Stimulated activated memory B cell treated with anti-CD40 and anti-IgM and Interleukin-4, amounts not matched to agents 10 μg/mL and 1 μg/mL and 100 μg/mL, for 72 hours (primary cell): ENCODE measurements at regions not wholly inside any gene's neighbourhood (a gene's known extent, or its start where the extent isn't known, plus 50 kb on each side); places are given as distances from the start of the nearest gene placed in this dataset.

Source experiments
- ATAC-seq: fragments of 150-1000 bp; cut with Tn5 transposase; 2 replicates; pipeline ENCODE4 v1.10.0; 2021
- H3K27ac Mint-ChIP-seq: one replicate; pipeline ENCODE4 v1.8.0; 2022; ENCODE audit warnings: mild to moderate bottlenecking, mixed read lengths
- H3K27me3 Mint-ChIP-seq: one replicate; pipeline ENCODE4 v1.8.0; 2022; ENCODE audit warnings: mixed read lengths
- H3K36me3 Mint-ChIP-seq: one replicate; pipeline ENCODE4 v1.8.0; 2022; ENCODE audit warnings: mixed read lengths
- H3K4me1 Mint-ChIP-seq: one replicate; pipeline ENCODE4 v1.8.0; 2022; ENCODE audit warnings: mixed read lengths
- H3K4me3 Mint-ChIP-seq: one replicate; pipeline ENCODE4 v1.8.0; 2022; ENCODE audit warnings: mild to moderate bottlenecking, moderate library complexity, mixed read lengths
- H3K9me3 Mint-ChIP-seq: one replicate; pipeline ENCODE4 v1.8.0; 2022; ENCODE audit warnings: mixed read lengths

DNA sequence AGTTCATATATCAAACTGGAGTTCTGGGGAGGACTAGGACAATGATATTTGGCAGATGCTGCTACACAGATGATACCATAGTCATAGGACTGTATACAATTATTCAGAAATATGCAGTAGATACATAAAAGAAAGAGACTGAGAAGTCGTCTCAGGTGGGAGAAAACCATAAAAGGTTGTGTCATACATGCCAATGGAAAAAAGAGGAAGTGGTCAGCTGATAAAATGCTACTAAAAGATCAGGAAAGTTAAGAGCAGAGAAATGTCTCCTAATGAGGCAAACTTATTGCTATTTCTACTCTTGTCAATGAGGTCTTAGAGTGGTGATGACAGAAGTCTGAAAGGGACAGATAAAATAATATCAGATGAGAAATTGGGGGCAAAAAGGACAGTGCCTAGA lies 407.6 kb downstream of the COL12A1 start:
- H3K27me3 Mint-ChIP-seq, result no peaks in the 10 kb centered on the region
- no peak for ATAC-seq
- peaks cover 10% of the 10 kb centered on the region for H3K9me3 Mint-ChIP-seq

DNA sequence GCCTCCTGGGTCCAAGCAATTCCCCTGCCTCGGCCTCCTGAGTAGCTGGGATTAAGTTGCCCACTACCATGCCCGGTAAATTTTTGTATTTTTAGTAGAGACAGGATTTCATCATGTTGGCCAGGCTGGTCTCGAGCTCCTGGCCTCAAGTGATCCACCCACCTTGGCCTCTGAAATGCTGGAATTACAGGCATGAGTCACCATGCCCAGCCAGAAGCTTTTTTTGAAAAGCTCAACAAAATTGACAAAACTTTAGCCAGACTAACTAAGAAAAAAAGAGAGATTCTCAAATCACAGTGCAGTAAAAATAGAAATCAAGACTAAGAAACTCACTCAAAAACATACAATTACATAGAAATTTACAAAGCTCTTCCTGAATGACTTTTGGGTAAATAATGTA lies 420.6 kb downstream of the COL12A1 start:
- no peak overlapping the region for H3K27ac Mint-ChIP-seq
- no peaks in the 10 kb centered on the region for H3K27me3 Mint-ChIP-seq
- no peak for ATAC-seq
- peaks cover 2% of the 10 kb centered on the region for H3K9me3 Mint-ChIP-seq
- H3K4me1 Mint-ChIP-seq, result no peaks in the 10 kb centered on the region
- H3K36me3 Mint-ChIP-seq, result no peaks in the 10 kb centered on the region
- H3K4me3 Mint-ChIP-seq, result no peak overlapping the region

More for the DNA sequence above, 407.6 kb downstream of the COL12A1 start:
- Mint-ChIP-seq H3K4me3 (no peak overlapping the region), H3K27ac (no peak overlapping the region), H3K36me3 (no peaks in the 10 kb centered on the region), H3K4me1 (no peaks in the 10 kb centered on the region)

DNA sequence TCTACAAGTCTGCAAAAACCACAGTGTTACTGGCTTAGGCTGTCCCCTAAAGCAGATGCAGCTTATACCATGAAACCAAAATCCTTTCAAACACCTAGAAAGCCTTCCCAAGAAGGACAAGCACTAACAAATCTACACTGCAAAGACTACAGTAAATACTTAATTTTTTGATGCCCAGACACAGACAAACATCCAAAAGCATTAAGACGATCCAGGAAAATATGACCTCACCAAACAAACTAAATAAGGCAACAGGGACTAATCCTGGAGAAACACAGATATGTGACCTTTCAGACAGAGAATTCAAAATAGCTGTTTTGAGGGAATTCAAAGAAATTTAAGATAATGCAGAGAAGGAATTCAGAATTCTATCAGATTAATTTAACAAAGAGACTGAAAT lies 423.5 kb downstream of the COL12A1 start:
- H3K9me3 Mint-ChIP-seq, result peaks cover 4% of the 10 kb centered on the region
- ATAC-seq, result no peak
- no peak overlapping the region for H3K4me3 Mint-ChIP-seq
- no peaks in the 10 kb centered on the region for H3K4me1 Mint-ChIP-seq
- H3K27me3 Mint-ChIP-seq, result no peaks in the 10 kb centered on the region
- H3K27ac Mint-ChIP-seq, result no peak overlapping the region
- no peaks in the 10 kb centered on the region for H3K36me3 Mint-ChIP-seq

DNA sequence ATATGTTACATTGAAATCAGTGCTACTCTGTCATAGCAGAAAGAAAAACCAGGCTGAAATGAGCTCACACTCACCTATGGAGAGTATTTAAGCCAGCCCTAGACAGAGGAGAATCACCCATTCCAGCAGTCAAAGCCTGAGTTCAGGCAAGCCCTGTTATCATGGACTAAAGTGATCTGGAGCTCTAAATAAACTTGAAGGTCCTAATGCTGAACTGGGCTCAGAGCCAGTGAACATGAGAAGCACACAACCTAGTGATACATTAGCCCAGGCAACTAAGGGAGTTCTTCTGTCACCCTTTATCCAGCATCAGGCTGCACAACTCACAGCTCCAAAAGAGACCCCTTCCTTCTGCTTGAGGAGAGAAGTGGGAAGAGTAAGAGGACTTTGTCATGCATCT lies 425.0 kb downstream of the COL12A1 start:
- ATAC-seq, result no peak
- H3K36me3 Mint-ChIP-seq, result no peaks in the 10 kb centered on the region
- H3K4me3 Mint-ChIP-seq, result no peak overlapping the region
- no peaks in the 10 kb centered on the region for H3K4me1 Mint-ChIP-seq
- no peaks in the 10 kb centered on the region for H3K27me3 Mint-ChIP-seq
- peaks cover 5% of the 10 kb centered on the region for H3K9me3 Mint-ChIP-seq
- no peak overlapping the region for H3K27ac Mint-ChIP-seq

DNA sequence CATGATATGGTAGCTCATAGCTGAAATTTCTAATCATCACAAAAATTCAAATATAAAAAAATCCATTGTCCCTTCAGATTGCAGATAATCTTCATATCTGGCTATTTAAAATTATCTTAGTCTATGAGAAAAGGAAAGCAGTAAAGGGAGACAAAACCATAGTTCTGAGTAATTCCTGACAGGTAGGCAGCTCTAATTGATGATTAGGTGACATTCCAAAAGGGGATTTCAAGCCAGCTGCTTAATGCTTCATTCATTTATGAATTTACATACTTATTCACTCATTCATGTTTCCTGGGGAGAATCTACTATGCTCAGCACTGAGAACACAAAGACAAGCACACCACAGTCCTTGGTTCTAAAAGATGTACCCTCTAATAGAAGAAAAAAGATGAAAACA lies 437.1 kb downstream of the COL12A1 start:
- Mint-ChIP-seq H3K4me1 (no peaks in the 10 kb centered on the region), H3K36me3 (no peaks in the 10 kb centered on the region), H3K9me3 (peaks cover 2% of the 10 kb centered on the region), H3K27me3 (no peaks in the 10 kb centered on the region), H3K4me3 (no peak overlapping the region), H3K27ac (no peak overlapping the region)
- no peak for ATAC-seq

DNA sequence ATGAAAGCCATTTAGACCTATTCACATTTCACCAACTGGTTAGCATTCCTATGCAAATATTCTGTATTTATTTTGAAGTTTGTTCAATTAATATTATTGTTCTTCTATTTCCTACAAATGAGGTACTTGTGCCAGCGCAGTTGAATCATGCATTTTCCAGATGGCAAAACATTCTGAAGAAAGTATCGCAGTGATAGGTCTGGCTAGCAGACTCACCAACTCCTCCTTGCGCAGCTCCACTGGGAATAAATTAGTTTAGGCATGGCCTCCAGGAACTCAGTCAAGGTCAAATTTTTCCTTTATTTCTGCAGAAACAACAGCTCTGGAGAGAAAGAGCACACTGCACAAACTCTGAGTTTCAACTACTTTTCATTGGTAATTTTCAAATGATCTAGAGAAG lies 437.7 kb downstream of the COL12A1 start:
- no peak for ATAC-seq
- no peaks in the 10 kb centered on the region for H3K4me1 Mint-ChIP-seq
- H3K4me3 Mint-ChIP-seq, result no peak overlapping the region
- no peaks in the 10 kb centered on the region for H3K36me3 Mint-ChIP-seq
- H3K9me3 Mint-ChIP-seq, result peaks cover 2% of the 10 kb centered on the region
- no peak overlapping the region for H3K27ac Mint-ChIP-seq
- H3K27me3 Mint-ChIP-seq, result no peaks in the 10 kb centered on the region

DNA sequence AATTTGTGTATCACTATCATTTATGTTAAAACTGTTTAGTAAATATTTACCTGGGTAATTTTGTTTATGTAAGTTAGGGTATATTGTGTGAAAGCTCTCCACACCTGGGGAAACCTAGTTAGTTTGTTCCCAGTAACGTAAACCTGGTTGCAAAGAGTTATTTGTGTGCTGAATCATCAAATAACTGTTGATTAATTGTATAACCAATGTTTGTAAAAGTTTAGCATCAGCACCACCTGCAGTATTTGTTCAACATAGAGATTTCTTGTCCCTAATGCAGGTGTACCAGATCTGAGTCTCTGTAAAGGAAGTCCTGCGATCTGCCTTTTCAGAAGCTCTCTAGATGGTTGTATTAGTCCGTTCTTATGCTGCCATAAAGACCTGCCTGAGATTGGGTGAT lies 440.4 kb downstream of the COL12A1 start:
- H3K27ac Mint-ChIP-seq, result no peak overlapping the region
- no peaks in the 10 kb centered on the region for H3K9me3 Mint-ChIP-seq
- H3K4me1 Mint-ChIP-seq, result no peaks in the 10 kb centered on the region
- no peaks in the 10 kb centered on the region for H3K36me3 Mint-ChIP-seq
- H3K27me3 Mint-ChIP-seq, result no peaks in the 10 kb centered on the region
- no peak overlapping the region for H3K4me3 Mint-ChIP-seq
- ATAC-seq, result no peak

DNA sequence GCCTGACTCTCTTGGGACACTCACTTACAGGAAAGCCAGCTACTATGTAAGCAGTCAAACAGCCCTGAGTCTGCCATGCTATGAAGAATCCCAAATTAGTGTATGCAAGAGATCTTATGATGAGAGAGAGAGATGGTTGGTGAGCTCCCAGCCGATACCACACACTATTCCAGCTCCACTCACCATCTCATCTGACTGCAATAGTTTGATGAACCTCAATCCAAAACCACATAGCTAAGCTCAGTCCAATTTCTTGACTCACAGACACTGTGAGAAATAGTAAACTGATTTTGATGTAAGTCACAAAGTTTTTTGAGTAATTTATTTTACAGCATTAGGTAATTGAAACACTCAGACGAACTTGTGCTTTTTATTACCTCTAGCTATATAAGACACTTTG lies 441.4 kb downstream of the COL12A1 start:
- no peak for ATAC-seq
- H3K4me3 Mint-ChIP-seq, result no peak overlapping the region
- H3K27me3 Mint-ChIP-seq, result no peaks in the 10 kb centered on the region
- no peaks in the 10 kb centered on the region for H3K36me3 Mint-ChIP-seq
- H3K9me3 Mint-ChIP-seq, result no peaks in the 10 kb centered on the region
- no peak overlapping the region for H3K27ac Mint-ChIP-seq
- no peaks in the 10 kb centered on the region for H3K4me1 Mint-ChIP-seq

DNA sequence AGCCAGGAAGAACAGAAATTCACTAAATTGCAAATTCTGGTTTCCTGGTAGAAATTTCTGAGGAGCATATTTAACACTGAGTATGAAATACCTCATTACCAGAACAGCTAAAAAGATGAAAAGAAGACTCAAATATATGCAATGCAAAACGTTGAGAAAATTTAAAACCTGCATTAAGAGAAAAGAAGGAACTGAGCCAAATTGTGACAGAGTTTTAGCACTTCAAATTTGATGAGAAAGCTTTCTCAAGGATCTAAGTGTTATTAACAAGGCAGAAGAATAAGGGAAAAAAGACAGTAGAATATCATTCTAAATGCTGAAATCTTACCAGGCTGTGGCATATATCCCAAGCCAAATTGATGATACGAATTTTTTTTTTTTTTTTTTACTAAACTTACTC lies 443.0 kb downstream of the COL12A1 start:
- H3K4me1 Mint-ChIP-seq, result no peaks in the 10 kb centered on the region
- peaks cover 3% of the 10 kb centered on the region for H3K9me3 Mint-ChIP-seq
- no peaks in the 10 kb centered on the region for H3K27me3 Mint-ChIP-seq
- ATAC-seq, result no peak
- H3K36me3 Mint-ChIP-seq, result no peaks in the 10 kb centered on the region
- no peak overlapping the region for H3K27ac Mint-ChIP-seq
- H3K4me3 Mint-ChIP-seq, result no peak overlapping the region

DNA sequence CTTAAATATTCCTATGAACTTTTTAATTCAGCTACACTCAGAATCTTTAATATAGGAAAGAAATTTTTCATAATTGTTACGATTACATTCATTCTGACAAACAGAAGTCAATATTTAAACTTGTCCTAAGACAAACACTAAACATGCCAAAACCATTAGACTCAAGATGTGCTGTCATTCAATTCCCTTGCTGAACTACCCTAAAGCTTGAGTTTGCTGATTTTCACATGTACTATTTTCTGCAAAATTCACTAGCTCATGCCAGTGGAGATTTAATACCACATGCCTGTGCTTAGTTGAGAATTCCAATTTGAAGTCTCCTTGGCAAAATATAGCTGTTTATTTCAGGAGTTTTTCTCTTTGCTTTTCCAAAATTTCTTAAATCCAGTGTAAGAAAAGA lies 448.0 kb downstream of the COL12A1 start:
- ATAC-seq, result no peak
- Mint-ChIP-seq H3K9me3 (peaks cover 5% of the 10 kb centered on the region), H3K27me3 (no peaks in the 10 kb centered on the region), H3K27ac (no peak overlapping the region), H3K4me3 (no peak overlapping the region), H3K36me3 (no peaks in the 10 kb centered on the region), H3K4me1 (no peaks in the 10 kb centered on the region)

DNA sequence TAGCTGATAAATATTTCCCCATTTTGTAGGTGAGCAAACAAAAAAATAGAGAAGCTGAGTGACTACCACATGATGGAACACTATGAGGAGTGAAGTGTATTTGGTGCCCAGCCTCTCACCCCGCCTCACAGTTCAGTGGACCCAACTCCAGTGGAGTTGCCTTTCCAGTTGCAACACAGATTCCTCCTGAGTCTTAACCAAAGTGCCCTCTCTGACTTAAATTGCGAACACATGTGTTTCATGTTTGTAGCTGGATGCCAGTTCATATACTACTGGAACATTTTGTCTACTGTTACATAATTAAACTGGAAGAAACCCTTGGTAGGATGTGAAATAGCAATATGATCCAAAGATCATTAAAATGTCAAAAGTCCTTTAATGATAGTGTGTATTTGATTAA lies 448.9 kb downstream of the COL12A1 start:
- Mint-ChIP-seq H3K27ac (no peak overlapping the region), H3K9me3 (peaks cover 5% of the 10 kb centered on the region), H3K27me3 (no peaks in the 10 kb centered on the region), H3K4me3 (no peak overlapping the region), H3K4me1 (no peaks in the 10 kb centered on the region), H3K36me3 (no peaks in the 10 kb centered on the region)
- no peak for ATAC-seq

DNA sequence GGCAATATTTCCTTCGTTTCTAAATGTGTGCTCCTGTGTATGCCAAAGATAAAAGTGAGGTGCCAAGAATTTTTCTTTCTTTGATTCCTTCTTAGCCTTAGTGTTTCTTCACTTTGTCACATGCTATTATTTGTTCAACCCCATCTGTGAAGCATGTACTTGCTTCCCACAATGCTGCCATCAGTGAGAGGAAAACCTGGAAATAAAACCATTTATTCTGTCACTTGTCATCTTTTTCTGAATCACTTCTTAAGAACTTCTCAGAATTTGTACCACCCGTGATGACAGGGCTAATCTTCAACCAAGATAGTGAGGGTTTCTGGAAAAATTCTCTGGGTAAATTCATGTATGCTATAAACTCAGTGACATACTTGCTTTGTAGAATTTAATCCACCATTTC lies 450.1 kb downstream of the COL12A1 start:
- no peak for ATAC-seq

DNA sequence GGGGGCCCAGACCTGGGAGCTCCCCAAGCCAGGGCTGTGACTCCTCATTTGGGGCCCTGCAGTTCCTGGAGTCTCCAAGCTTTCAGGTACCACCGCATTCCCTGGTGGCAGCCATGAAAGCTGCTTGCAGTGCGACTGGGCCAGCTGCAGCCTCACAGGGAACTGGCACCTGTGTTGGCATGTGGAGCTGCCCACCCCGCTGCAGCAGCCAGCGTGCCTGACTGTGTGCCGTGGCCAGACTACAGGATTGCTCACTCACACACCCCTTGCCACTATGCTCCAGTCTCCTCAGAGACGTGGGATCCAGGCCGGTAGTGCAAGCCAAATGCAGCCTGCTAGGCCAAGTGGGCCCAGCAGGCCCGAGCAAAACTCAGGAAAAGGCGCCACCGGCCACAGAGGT lies 450.7 kb downstream of the COL12A1 start:
- Mint-ChIP-seq H3K27ac (no peak overlapping the region), H3K4me3 (no peak overlapping the region), H3K4me1 (no peaks in the 10 kb centered on the region), H3K36me3 (no peaks in the 10 kb centered on the region), H3K9me3 (peaks cover 5% of the 10 kb centered on the region), H3K27me3 (no peaks in the 10 kb centered on the region)
- ATAC-seq, result no peak

More for the DNA sequence above, 450.1 kb downstream of the COL12A1 start:
- H3K4me3 Mint-ChIP-seq, result no peak overlapping the region
- peaks cover 5% of the 10 kb centered on the region for H3K9me3 Mint-ChIP-seq
- H3K27me3 Mint-ChIP-seq, result no peaks in the 10 kb centered on the region
- H3K36me3 Mint-ChIP-seq, result no peaks in the 10 kb centered on the region
- no peaks in the 10 kb centered on the region for H3K4me1 Mint-ChIP-seq
- H3K27ac Mint-ChIP-seq, result no peak overlapping the region

DNA sequence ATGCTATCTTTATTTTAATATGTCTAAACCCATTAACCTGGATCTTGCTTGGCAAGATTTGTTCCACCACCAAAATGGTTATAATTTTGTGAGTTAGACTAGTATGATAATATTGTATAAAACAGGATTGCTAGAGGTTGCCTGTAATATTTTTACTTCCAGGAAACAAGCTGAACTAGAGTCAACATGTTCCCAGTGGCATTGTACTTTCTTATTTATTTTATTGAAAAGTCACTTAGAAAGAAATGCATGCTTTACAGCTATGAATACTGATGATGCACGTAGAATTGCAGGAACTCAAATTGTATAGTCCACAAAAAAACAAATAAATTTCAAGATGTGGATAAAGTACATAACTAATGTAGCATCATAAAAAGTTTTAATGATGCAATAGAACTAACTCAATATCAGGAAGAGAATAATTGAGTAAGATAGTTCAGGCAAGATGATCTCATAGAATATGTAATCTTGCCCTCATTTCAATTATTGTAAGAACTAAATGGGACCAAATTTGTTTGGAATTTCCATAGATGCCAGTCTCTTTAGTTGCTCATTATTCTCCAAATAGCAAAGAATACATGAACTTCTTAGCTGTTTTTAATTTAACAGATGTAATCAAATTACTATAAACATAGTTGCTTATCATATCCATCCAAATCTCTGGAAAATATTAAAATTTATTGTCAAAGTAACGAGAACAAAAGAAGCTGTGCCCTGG lies 451.8 kb downstream of the COL12A1 start:
- Mint-ChIP-seq H3K9me3 (peaks cover 5% of the 10 kb centered on the region), H3K27me3 (no peaks in the 10 kb centered on the region)
- no peak for ATAC-seq

DNA sequence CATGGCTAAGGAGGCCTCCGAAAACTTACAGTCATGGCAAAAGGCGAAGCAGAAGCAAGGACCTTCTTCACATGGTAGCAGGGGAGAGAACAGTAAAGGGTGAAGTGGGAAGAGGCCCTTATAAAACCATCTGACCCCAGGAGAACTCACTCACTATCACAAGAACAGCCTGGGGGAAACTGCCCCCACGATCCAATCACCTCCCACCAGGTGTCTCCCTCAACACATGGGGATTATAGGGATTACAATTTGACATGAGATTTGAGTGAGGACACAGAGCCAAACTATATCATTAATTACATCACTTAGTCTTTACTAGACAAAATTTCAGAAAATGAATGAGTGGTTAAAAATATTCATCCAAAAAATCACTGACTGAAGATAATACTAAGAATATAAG lies 453.6 kb downstream of the COL12A1 start:
- no peak for ATAC-seq
- H3K4me1 Mint-ChIP-seq, result no peaks in the 10 kb centered on the region
- peaks cover 2% of the 10 kb centered on the region for H3K9me3 Mint-ChIP-seq

More for the DNA sequence above, 451.8 kb downstream of the COL12A1 start:
- Mint-ChIP-seq H3K4me1 (no peaks in the 10 kb centered on the region), H3K4me3 (no peak overlapping the region), H3K27ac (no peak overlapping the region), H3K36me3 (no peaks in the 10 kb centered on the region)

DNA sequence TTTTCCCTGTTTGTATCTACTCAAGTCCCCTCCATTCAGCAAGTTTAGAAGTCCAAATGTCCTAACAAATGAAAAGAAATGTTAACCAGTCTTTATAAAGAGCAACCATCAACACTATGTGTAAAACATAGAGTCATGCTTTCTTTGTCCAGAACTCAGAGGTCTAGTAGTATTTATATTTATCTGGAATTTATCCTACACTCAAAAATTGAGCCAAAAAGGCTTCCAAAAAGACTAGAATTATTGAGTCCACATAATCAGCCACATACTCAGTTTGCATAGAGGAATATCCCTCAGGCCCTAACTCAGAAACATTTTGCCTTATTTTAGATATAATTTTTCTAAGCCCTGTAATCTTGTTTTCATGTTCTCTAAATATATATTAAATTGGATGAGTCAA lies 455.0 kb downstream of the COL12A1 start:
- H3K27me3 Mint-ChIP-seq, result no peaks in the 10 kb centered on the region
- H3K4me3 Mint-ChIP-seq, result no peak overlapping the region
- no peaks in the 10 kb centered on the region for H3K36me3 Mint-ChIP-seq
- no peaks in the 10 kb centered on the region for H3K4me1 Mint-ChIP-seq
- ATAC-seq, result no peak
- peaks cover 2% of the 10 kb centered on the region for H3K9me3 Mint-ChIP-seq
- no peak overlapping the region for H3K27ac Mint-ChIP-seq

More for the DNA sequence above, 453.6 kb downstream of the COL12A1 start:
- Mint-ChIP-seq H3K27me3 (no peaks in the 10 kb centered on the region), H3K4me3 (no peak overlapping the region), H3K27ac (no peak overlapping the region), H3K36me3 (no peaks in the 10 kb centered on the region)
